GM23338 (cell line): ENCODE measurements at regions not wholly inside any gene's neighbourhood (a gene's known extent, or its start where the extent isn't known, plus 50 kb on each side); places are given as distances from the start of the nearest gene placed in this dataset.

Experiments
- ATAC-seq: fragments of 200-7000 bp; cut with Tn5 transposase; 3 replicates; pipeline ENCODE4 v1.9.1; 2020
- DNase-seq: peaks from one replicate; pipeline ENCODE4 v3.0.0-alpha.2; 2015; ENCODE audit warnings: low spot score
- H2AFZ ChIP-seq: fragments of 200-600 bp; sonication (generic); 2 replicates; pipeline ENCODE4 v1.8.0; 2016; ENCODE audit warnings: antibody characterized with exemption, mild to moderate bottlenecking, moderate library complexity
- H3F3A ChIP-seq: fragments of 200-600 bp; sonication (generic); replicated peaks from 2 replicates; pipeline ENCODE4 v1.8.0; 2017; ENCODE audit warnings: antibody characterized with exemption, mixed run types, low read depth
- H3K27ac ChIP-seq: fragments of 200-600 bp; sonication (generic); 2 replicates; pipeline ENCODE4 v1.6.1; 2016; ENCODE audit warnings: low read depth
- H3K27me3 ChIP-seq: fragments of 200-600 bp; sonication (generic); 2 replicates; pipeline ENCODE4 v1.8.0; 2016; ENCODE audit warnings: mild to moderate bottlenecking, mixed run types, moderate library complexity; ENCODE audit not compliant: insufficient read depth
- H3K36me3 ChIP-seq: fragments of 200-600 bp; sonication (generic); 2 replicates; pipeline ENCODE4 v1.8.0; 2016; ENCODE audit warnings: mild to moderate bottlenecking; ENCODE audit not compliant: insufficient read depth
- H3K4me1 ChIP-seq: fragments of 200-600 bp; sonication (generic); 2 replicates; pipeline ENCODE4 v1.8.0; 2016; ENCODE audit warnings: mild to moderate bottlenecking, moderate library complexity; ENCODE audit not compliant: insufficient read depth
- H3K4me2 ChIP-seq: fragments of 200-600 bp; sonication (generic); 2 replicates; pipeline ENCODE4 v1.7.1; 2017; ENCODE audit warnings: mixed run types
- H3K4me3 ChIP-seq: fragments of 200-600 bp; sonication (generic); 2 replicates; pipeline ENCODE4 v1.6.1; 2016; ENCODE audit warnings: mixed run types
- H3K79me2 ChIP-seq: fragments of 200-600 bp; sonication (generic); replicated peaks from 2 replicates; pipeline ENCODE4 v1.8.0; 2017; ENCODE audit warnings: mild to moderate bottlenecking; ENCODE audit not compliant: insufficient read depth
- H3K9me2 ChIP-seq: fragments of 200-600 bp; sonication (generic); 2 replicates; pipeline ENCODE4 v1.8.0; 2017; ENCODE audit not compliant: insufficient read depth
- H4K20me1 ChIP-seq: fragments of 200-600 bp; sonication (generic); replicated peaks from 2 replicates; pipeline ENCODE4 v1.8.0; 2017; ENCODE audit warnings: mild to moderate bottlenecking; ENCODE audit not compliant: insufficient read depth
- H3K27ac Mint-ChIP-seq: 2 replicates; pipeline ENCODE4 v1.8.0; 2020; ENCODE audit warnings: inconsistent platforms, mild to moderate bottlenecking, moderate library complexity, mixed read lengths
- H3K27me3 Mint-ChIP-seq: 3 replicates; pipeline ENCODE4 v1.8.0; 2022; ENCODE audit warnings: low read depth, mild to moderate bottlenecking, moderate library complexity, mixed read lengths, inconsistent platforms; ENCODE audit not compliant: insufficient read depth, poor library complexity
- H3K36me3 Mint-ChIP-seq: 3 replicates; pipeline ENCODE4 v1.8.0; 2021; ENCODE audit warnings: low read depth, mild to moderate bottlenecking, inconsistent platforms, moderate library complexity, mixed read lengths
- H3K4me1 Mint-ChIP-seq: 3 replicates; pipeline ENCODE4 v1.8.0; 2020; ENCODE audit warnings: mild to moderate bottlenecking, inconsistent platforms, mixed read lengths
- H3K4me3 Mint-ChIP-seq: 3 replicates; pipeline ENCODE4 v1.8.0; 2021; ENCODE audit warnings: moderate library complexity, mild to moderate bottlenecking, inconsistent platforms, mixed read lengths
- H3K9me3 Mint-ChIP-seq: 3 replicates; pipeline ENCODE4 v1.8.0; 2020; ENCODE audit warnings: moderate library complexity, mild to moderate bottlenecking, inconsistent platforms, mixed read lengths
- CREB1 ChIP-seq: fragments of 250-450 bp; sonication (Bioruptor Pico); IDR thresholded peaks from 2 replicates; pipeline ENCODE4 v1.5.0; 2020; ENCODE audit warnings: low read depth, mild to moderate bottlenecking, moderate library complexity
- EZH2 ChIP-seq: fragments of 200-600 bp; sonication (generic); IDR thresholded peaks from one replicate; pipeline ENCODE4 v1.8.0; 2017; ENCODE audit warnings: antibody characterized with exemption, mild to moderate bottlenecking, low read depth; ENCODE audit not compliant: unreplicated experiment
- EZH2phosphoT487 ChIP-seq: fragments of 200-600 bp; sonication (generic); IDR thresholded peaks from one replicate; pipeline ENCODE4 v1.8.1; 2018; ENCODE audit warnings: antibody characterized with exemption; ENCODE audit not compliant: unreplicated experiment
- JUNB ChIP-seq: IDR thresholded peaks from one replicate; pipeline ENCODE4 v1.6.1; 2016; ENCODE audit warnings: antibody characterized with exemption; ENCODE audit not compliant: unreplicated experiment
- NANOG ChIP-seq: IDR thresholded peaks from 2 replicates; pipeline ENCODE4 v1.6.1; 2016; ENCODE audit warnings: antibody characterized with exemption, borderline replicate concordance
- STAT1 ChIP-seq: IDR thresholded peaks from one replicate; pipeline ENCODE4 v1.6.1; 2016; ENCODE audit warnings: antibody characterized with exemption; ENCODE audit not compliant: unreplicated experiment
- ZNF114 ChIP-seq: fragments of 250-450 bp; sonication (Bioruptor Pico); IDR thresholded peaks from 2 replicates; pipeline ENCODE4 v1.5.0; 2020; ENCODE audit warnings: mild to moderate bottlenecking, moderate library complexity
- TF ChIP-seq, protein P1 (sequence below): IDR thresholded peaks from one replicate; pipeline ENCODE4 v1.6.1; 2018; ENCODE audit warnings: antibody characterized with exemption; ENCODE audit not compliant: unreplicated experiment
- TF ChIP-seq, protein P2 (sequence below): IDR thresholded peaks from 2 replicates; pipeline ENCODE4 v1.6.1; 2016; ENCODE audit warnings: antibody characterized with exemption
- TF ChIP-seq, protein P3 (sequence below): fragments of 250-450 bp; sonication (Bioruptor Pico); IDR thresholded peaks from 2 replicates; pipeline ENCODE4 v1.5.0; 2020; ENCODE audit warnings: mild to moderate bottlenecking, moderate library complexity
- TF ChIP-seq, protein P4 (sequence below), 2 experiments: fragments of 200-600 bp in 1 of 2; sonication (generic) in 1 of 2; conservative IDR thresholded peaks; 2 replicates each; pipeline versions ENCODE4 v1.5.1 to v1.6.1; 2016 to 2017; ENCODE audit warnings: antibody characterized with exemption in 2 of 2, low read depth in 2 of 2, mild to moderate bottlenecking in 2 of 2, moderate library complexity in 1 of 2

DNA sequence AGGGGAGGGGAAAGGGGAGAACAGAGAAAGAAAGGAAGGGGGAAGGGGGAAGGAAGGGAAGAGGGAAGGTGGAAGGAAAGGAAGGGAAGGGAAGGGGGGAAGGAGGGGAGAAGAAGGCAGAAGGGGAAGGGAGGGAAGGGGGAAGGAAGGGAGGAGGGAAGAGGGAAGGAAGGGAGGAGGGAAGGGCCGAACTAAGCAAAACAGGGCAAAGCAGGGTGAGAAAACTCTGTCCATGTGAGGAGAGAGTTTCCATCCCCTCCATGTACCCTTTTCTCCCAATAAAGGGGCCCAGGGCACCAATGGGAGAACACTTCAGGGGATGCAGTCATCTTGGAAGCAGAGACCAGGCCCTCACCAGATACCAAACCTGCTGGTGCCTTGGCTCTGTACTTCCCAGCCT, 256.8 kb upstream of the CDH5 start:
- H3K4me1 Mint-ChIP-seq: no peaks in the 10 kb centered on the region
- ATAC-seq (no peak), DNase-seq (no peak)
- no peak overlapping the region for H3K4me3 Mint-ChIP-seq
- H3K27ac Mint-ChIP-seq: no peak overlapping the region
- H3K27me3 Mint-ChIP-seq: no peaks in the 10 kb centered on the region
- H3K36me3 ChIP-seq: no peaks in the 10 kb centered on the region
- no peak overlapping the region for H3K4me3 ChIP-seq
- H4K20me1 ChIP-seq: no peaks in the 10 kb centered on the region
- no peaks in the 10 kb centered on the region for H3K27me3 ChIP-seq
- H3K27ac ChIP-seq: no peak overlapping the region
- no peaks in the 10 kb centered on the region for H3K4me1 ChIP-seq
- H3K9me3 Mint-ChIP-seq: no peaks in the 10 kb centered on the region
- TF ChIP-seq, protein P1, sequence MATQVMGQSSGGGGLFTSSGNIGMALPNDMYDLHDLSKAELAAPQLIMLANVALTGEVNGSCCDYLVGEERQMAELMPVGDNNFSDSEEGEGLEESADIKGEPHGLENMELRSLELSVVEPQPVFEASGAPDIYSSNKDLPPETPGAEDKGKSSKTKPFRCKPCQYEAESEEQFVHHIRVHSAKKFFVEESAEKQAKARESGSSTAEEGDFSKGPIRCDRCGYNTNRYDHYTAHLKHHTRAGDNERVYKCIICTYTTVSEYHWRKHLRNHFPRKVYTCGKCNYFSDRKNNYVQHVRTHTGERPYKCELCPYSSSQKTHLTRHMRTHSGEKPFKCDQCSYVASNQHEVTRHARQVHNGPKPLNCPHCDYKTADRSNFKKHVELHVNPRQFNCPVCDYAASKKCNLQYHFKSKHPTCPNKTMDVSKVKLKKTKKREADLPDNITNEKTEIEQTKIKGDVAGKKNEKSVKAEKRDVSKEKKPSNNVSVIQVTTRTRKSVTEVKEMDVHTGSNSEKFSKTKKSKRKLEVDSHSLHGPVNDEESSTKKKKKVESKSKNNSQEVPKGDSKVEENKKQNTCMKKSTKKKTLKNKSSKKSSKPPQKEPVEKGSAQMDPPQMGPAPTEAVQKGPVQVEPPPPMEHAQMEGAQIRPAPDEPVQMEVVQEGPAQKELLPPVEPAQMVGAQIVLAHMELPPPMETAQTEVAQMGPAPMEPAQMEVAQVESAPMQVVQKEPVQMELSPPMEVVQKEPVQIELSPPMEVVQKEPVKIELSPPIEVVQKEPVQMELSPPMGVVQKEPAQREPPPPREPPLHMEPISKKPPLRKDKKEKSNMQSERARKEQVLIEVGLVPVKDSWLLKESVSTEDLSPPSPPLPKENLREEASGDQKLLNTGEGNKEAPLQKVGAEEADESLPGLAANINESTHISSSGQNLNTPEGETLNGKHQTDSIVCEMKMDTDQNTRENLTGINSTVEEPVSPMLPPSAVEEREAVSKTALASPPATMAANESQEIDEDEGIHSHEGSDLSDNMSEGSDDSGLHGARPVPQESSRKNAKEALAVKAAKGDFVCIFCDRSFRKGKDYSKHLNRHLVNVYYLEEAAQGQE: no peak
- TF ChIP-seq JUNB: no peak
- TF ChIP-seq, protein P2, sequence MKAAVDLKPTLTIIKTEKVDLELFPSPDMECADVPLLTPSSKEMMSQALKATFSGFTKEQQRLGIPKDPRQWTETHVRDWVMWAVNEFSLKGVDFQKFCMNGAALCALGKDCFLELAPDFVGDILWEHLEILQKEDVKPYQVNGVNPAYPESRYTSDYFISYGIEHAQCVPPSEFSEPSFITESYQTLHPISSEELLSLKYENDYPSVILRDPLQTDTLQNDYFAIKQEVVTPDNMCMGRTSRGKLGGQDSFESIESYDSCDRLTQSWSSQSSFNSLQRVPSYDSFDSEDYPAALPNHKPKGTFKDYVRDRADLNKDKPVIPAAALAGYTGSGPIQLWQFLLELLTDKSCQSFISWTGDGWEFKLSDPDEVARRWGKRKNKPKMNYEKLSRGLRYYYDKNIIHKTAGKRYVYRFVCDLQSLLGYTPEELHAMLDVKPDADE: no peak
- TF ChIP-seq ZNF114 (CRISPR knock-in tag): no peak
- no peak for TF ChIP-seq CREB1
- TF ChIP-seq, protein P3, sequence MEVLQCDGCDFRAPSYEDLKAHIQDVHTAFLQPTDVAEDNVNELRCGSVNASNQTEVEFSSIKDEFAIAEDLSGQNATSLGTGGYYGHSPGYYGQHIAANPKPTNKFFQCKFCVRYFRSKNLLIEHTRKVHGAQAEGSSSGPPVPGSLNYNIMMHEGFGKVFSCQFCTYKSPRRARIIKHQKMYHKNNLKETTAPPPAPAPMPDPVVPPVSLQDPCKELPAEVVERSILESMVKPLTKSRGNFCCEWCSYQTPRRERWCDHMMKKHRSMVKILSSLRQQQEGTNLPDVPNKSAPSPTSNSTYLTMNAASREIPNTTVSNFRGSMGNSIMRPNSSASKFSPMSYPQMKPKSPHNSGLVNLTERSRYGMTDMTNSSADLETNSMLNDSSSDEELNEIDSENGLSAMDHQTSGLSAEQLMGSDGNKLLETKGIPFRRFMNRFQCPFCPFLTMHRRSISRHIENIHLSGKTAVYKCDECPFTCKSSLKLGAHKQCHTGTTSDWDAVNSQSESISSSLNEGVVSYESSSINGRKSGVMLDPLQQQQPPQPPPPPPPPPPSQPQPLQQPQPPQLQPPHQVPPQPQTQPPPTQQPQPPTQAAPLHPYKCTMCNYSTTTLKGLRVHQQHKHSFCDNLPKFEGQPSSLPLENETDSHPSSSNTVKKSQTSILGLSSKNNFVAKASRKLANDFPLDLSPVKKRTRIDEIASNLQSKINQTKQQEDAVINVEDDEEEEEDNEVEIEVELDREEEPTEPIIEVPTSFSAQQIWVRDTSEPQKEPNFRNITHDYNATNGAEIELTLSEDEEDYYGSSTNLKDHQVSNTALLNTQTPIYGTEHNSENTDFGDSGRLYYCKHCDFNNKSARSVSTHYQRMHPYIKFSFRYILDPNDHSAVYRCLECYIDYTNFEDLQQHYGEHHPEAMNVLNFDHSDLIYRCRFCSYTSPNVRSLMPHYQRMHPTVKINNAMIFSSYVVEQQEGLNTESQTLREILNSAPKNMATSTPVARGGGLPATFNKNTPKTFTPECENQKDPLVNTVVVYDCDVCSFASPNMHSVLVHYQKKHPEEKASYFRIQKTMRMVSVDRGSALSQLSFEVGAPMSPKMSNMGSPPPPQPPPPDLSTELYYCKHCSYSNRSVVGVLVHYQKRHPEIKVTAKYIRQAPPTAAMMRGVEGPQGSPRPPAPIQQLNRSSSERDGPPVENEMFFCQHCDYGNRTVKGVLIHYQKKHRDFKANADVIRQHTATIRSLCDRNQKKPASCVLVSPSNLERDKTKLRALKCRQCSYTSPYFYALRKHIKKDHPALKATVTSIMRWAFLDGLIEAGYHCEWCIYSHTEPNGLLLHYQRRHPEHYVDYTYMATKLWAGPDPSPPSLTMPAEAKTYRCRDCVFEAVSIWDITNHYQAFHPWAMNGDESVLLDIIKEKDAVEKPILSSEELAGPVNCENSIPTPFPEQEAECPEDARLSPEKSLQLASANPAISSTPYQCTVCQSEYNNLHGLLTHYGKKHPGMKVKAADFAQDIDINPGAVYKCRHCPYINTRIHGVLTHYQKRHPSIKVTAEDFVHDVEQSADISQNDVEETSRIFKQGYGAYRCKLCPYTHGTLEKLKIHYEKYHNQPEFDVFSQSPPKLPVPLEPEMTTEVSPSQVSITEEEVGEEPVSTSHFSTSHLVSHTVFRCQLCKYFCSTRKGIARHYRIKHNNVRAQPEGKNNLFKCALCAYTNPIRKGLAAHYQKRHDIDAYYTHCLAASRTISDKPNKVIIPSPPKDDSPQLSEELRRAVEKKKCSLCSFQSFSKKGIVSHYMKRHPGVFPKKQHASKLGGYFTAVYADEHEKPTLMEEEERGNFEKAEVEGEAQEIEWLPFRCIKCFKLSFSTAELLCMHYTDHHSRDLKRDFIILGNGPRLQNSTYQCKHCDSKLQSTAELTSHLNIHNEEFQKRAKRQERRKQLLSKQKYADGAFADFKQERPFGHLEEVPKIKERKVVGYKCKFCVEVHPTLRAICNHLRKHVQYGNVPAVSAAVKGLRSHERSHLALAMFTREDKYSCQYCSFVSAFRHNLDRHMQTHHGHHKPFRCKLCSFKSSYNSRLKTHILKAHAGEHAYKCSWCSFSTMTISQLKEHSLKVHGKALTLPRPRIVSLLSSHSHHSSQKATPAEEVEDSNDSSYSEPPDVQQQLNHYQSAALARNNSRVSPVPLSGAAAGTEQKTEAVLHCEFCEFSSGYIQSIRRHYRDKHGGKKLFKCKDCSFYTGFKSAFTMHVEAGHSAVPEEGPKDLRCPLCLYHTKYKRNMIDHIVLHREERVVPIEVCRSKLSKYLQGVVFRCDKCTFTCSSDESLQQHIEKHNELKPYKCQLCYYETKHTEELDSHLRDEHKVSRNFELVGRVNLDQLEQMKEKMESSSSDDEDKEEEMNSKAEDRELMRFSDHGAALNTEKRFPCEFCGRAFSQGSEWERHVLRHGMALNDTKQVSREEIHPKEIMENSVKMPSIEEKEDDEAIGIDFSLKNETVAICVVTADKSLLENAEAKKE (CRISPR knock-in tag): no peak
- no peak for TF ChIP-seq NANOG
- TF ChIP-seq, protein P4, sequence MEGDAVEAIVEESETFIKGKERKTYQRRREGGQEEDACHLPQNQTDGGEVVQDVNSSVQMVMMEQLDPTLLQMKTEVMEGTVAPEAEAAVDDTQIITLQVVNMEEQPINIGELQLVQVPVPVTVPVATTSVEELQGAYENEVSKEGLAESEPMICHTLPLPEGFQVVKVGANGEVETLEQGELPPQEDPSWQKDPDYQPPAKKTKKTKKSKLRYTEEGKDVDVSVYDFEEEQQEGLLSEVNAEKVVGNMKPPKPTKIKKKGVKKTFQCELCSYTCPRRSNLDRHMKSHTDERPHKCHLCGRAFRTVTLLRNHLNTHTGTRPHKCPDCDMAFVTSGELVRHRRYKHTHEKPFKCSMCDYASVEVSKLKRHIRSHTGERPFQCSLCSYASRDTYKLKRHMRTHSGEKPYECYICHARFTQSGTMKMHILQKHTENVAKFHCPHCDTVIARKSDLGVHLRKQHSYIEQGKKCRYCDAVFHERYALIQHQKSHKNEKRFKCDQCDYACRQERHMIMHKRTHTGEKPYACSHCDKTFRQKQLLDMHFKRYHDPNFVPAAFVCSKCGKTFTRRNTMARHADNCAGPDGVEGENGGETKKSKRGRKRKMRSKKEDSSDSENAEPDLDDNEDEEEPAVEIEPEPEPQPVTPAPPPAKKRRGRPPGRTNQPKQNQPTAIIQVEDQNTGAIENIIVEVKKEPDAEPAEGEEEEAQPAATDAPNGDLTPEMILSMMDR (conservative IDR thresholded peaks at IDR 0.05; ENCODE audit: low read depth in 2 of 2): no peak
- no peak for TF ChIP-seq STAT1
- TF ChIP-seq EZH2: no peak
- no peak for TF ChIP-seq EZH2phosphoT487
- H2AFZ ChIP-seq: no peak overlapping the region
- H3K36me3 Mint-ChIP-seq: no peaks in the 10 kb centered on the region
- no peaks in the 10 kb centered on the region; the same call in 1 of the 2 replicates for H3K9me2 ChIP-seq
- no peaks in the 10 kb centered on the region for H3F3A ChIP-seq
- H3K4me2 ChIP-seq: no peak overlapping the region
- H3K79me2 ChIP-seq: no peaks in the 10 kb centered on the region
